ENCODE measurements at regions not wholly inside any gene's neighbourhood (a gene's known extent, or its start where the extent isn't known, plus 50 kb on each side); places are given as distances from the start of the nearest gene placed in this dataset.

GRCh38 chr2:52429740-52430139 lies 1337.9 kb upstream of the CHAC2 start:
- no peaks in the 10 kb centered on the region for H3K9me3 ChIP-seq (ENCODE audit: control insufficient read depth, insufficient read depth, low read depth, low read length)
- H3K27ac ChIP-seq (ENCODE audit: extremely low read depth, low read depth, low read length), result no peak overlapping the region
- TF ChIP-seq YY2 (tag by site-specific recombination; IDR thresholded peaks at IDR 0.05) (no peak), ZBTB17 (tag by site-specific recombination; IDR thresholded peaks at IDR 0.05) (no peak), ZNF214 (tag by site-specific recombination; IDR thresholded peaks at IDR 0.05; ENCODE audit: borderline replicate concordance) (no peak), ZNF571 (tag by site-specific recombination; IDR thresholded peaks at IDR 0.05) (no peak), ZNF248 (tag by site-specific recombination; IDR thresholded peaks at IDR 0.05) (no peak)
- H3K4me1 ChIP-seq (ENCODE audit: control insufficient read depth, insufficient read depth, low read length), result no peaks in the 10 kb centered on the region
- ChIA-PET POLR2A (no interaction called here), CTCF (no interaction called here)
- no peaks in the 10 kb centered on the region for H3K36me3 ChIP-seq (ENCODE audit: control insufficient read depth in 2 of 2, insufficient read depth in 1 of 2, low read length in 2 of 2)
- no peak overlapping the region for H3K4me3 ChIP-seq (ENCODE audit: low read depth, low read length)

GRCh38 chr2:52429171-52429570 lies 1338.4 kb upstream of the CHAC2 start:
- CTCF ChIA-PET, result no interaction called here
- POLR2A ChIA-PET, result no interaction called here
- H3K9me3 ChIP-seq (ENCODE audit: control insufficient read depth, insufficient read depth, low read depth, low read length), result no peaks in the 10 kb centered on the region
- no peak for TF ChIP-seq ZNF585B (tag by site-specific recombination; IDR thresholded peaks at IDR 0.05)
- no peak for TF ChIP-seq HOXA7 (CRISPR knock-in tag; IDR thresholded peaks at IDR 0.05; ENCODE audit: borderline replicate concordance)
- TF ChIP-seq ZNF521 (tag by site-specific recombination; IDR thresholded peaks at IDR 0.05), result no peak
- no peak for TF ChIP-seq ZNF16 (tag by site-specific recombination; IDR thresholded peaks at IDR 0.05; ENCODE audit: low read depth)
- no peak for TF ChIP-seq ZBTB8A (tag by site-specific recombination; IDR thresholded peaks at IDR 0.05)
- H3K36me3 ChIP-seq (ENCODE audit: control insufficient read depth in 2 of 2, insufficient read depth in 1 of 2, low read length in 2 of 2), result no peaks in the 10 kb centered on the region
- no peaks in the 10 kb centered on the region for H3K4me1 ChIP-seq (ENCODE audit: control insufficient read depth, insufficient read depth, low read length)
- H3K4me3 ChIP-seq (ENCODE audit: low read depth, low read length), result no peak overlapping the region
- H3K27ac ChIP-seq (ENCODE audit: extremely low read depth, low read depth, low read length), result no peak overlapping the region

- TF ChIP-seq ZNF658 (tag by site-specific recombination; IDR thresholded peaks at IDR 0.05), result no peak
- no peak for TF ChIP-seq ZNF449 (tag by site-specific recombination; IDR thresholded peaks at IDR 0.05)
- no peak for TF ChIP-seq ZNF174 (tag by site-specific recombination; IDR thresholded peaks at IDR 0.05)
- no peak for TF ChIP-seq ZSCAN18 (tag by site-specific recombination; IDR thresholded peaks at IDR 0.05)
- TF ChIP-seq ZNF521 (tag by site-specific recombination; IDR thresholded peaks at IDR 0.05), result no peak
- no peak for TF ChIP-seq ZNF76 (tag by site-specific recombination; IDR thresholded peaks at IDR 0.05; ENCODE audit: borderline replicate concordance, low read depth)
- TF ChIP-seq YY2 (tag by site-specific recombination; IDR thresholded peaks at IDR 0.05), result no peak
- TF ChIP-seq ZNF837 (tag by site-specific recombination; IDR thresholded peaks at IDR 0.05), result no peak
- no peak overlapping the region for H3K27ac ChIP-seq (ENCODE audit: extremely low read depth, low read depth, low read length)
- POLR2A ChIA-PET, result no interaction called here
- H3K36me3 ChIP-seq (ENCODE audit: control insufficient read depth in 2 of 2, insufficient read depth in 1 of 2, low read length in 2 of 2), result no peaks in the 10 kb centered on the region
- H3K4me1 ChIP-seq (ENCODE audit: control insufficient read depth, insufficient read depth, low read length), result no peaks in the 10 kb centered on the region
- no peaks in the 10 kb centered on the region for H3K9me3 ChIP-seq (ENCODE audit: control insufficient read depth, insufficient read depth, low read depth, low read length)
- CTCF ChIA-PET, result no interaction called here
- H3K4me3 ChIP-seq (ENCODE audit: low read depth, low read length), result no peak overlapping the region
Observed at GRCh38 chr2:52428224-52428623, 1339.4 kb upstream of the CHAC2 start.

- Histone ChIP-seq H3K27ac (ENCODE audit: extremely low read depth, low read depth, low read length) (no peak overlapping the region), H3K4me1 (ENCODE audit: control insufficient read depth, insufficient read depth, low read length) (no peaks in the 10 kb centered on the region), H3K9me3 (ENCODE audit: control insufficient read depth, insufficient read depth, low read depth, low read length) (no peaks in the 10 kb centered on the region), H3K4me3 (ENCODE audit: low read depth, low read length) (no peak overlapping the region), H3K36me3 (ENCODE audit: control insufficient read depth in 2 of 2, insufficient read depth in 1 of 2, low read length in 2 of 2) (no peaks in the 10 kb centered on the region)
- TF ChIP-seq ZNF324 (tag by site-specific recombination; IDR thresholded peaks at IDR 0.05), result no peak
- POLR2A ChIA-PET, result no interaction called here
- CTCF ChIA-PET, result no interaction called here
Observed at GRCh38 chr2:52423655-52424054, 1343.9 kb upstream of the CHAC2 start.
